Skin epidermis (tissue), 12 donors: ENCODE measurements at regions not wholly inside any gene's neighbourhood (a gene's known extent, or its start where the extent isn't known, plus 50 kb on each side); places are given as distances from the start of the nearest gene placed in this dataset.

Source experiments
- H3K27ac ChIP-seq, 21 experiments: fragments of 200-600 bp; sonication (generic) in 11 of 21; one replicate each; pipeline ENCODE4 v1.5.0; 2020; ENCODE audit warnings: mild to moderate bottlenecking in 3 of 21, inconsistent platforms in 2 of 21, moderate library complexity in 2 of 21
- H3K4me3 ChIP-seq, 7 experiments: fragments of 200-600 bp; sonication (generic) in 2 of 7; one replicate each; pipeline ENCODE4 v1.5.0; 2020; ENCODE audit warnings: inconsistent platforms in 2 of 7, mild to moderate bottlenecking in 2 of 7, moderate library complexity in 1 of 7

DNA sequence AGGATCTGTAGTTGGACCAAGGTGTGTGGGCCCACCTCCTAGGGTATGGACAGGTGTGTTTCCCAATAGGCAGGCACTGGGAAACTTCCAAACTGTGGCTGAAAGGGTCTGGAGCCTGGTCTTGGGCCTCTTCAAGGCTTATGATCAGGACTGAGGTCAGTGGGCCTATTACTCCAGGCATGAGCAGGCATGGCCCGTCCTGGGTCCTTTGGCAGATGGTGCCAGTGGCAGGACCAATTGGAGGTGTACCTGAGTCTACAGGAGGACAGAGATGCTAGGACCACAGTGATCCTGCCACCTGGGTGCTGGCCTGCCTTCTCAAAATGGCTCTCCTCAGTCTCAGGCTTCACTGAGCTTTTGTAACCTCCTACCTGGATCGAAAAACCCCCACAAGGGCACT, 95.4 kb downstream of the RAB18 start:
- Histone ChIP-seq H3K27ac (no peak overlapping the region), H3K4me3 (no peak overlapping the region)

DNA sequence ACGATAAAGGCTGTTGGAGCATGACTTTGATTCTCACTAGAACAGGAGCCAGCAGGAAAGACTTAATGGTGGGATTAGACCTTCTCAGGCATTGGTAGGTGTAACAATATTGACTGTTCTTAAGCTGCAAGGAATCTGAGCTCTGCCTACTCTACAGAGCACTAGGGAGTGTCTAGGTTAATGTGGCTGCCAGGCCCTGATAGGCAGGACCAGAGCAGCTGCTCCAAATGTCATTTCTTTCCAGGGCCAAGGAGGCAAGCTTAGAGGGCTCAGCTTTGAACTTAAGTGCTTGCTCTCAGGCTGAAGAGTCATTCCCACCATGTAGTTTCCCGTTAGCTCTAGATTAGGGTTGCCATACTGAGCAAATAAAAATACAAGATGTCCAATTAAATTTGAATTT, 96.8 kb downstream of the RAB18 start:
- Histone ChIP-seq H3K27ac (no peak overlapping the region), H3K4me3 (no peak overlapping the region)

DNA sequence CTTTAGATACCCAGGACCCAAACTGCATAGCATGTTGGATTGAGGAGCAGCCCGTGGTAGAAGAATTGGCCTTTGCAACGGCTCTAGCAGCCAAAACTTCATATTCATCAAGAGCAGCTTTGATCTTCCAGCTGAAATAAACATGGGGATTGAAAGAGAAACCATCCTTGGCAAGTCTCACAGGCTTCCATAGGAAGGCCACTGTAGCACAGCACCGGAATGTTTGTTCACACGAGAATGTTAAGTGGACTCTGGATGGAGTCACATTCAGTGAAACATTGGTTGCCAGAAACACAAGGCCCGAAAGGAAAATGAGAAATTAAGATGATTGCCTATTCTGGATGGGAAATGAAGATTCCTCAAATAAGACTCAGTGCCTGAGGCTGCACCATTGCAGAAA, 97.4 kb downstream of the RAB18 start:
- Histone ChIP-seq H3K4me3 (no peak overlapping the region), H3K27ac (no peak overlapping the region)

DNA sequence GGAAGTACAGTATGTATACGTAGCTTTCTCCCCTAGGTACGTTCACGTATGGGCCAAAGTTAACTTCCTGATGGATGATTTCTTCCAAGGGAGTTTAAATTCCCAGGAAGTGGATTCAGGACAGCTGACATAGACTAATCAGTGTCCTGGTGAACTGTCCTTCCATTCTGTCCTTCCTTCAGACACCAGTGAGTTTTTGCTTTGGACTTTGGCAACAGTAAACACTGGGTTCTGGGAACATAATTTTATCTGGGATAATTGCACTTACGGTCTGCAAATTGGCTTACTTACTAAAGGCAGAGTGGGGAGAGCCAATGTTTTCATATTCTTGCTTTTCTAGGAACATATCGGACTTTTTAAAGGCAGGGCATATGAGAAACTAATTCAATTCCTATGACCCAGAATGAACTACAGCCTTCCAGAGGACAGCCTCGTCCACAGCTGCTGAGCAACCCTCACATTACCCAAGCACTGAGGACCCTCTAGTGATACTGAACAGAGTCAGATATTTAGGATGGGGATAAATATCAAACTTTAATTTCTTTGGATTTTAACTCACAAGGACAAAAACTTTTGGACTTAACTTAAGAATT, 97.9 kb downstream of the RAB18 start:
- no peak overlapping the region for H3K4me3 ChIP-seq
- H3K27ac ChIP-seq, result no peak overlapping the region

DNA sequence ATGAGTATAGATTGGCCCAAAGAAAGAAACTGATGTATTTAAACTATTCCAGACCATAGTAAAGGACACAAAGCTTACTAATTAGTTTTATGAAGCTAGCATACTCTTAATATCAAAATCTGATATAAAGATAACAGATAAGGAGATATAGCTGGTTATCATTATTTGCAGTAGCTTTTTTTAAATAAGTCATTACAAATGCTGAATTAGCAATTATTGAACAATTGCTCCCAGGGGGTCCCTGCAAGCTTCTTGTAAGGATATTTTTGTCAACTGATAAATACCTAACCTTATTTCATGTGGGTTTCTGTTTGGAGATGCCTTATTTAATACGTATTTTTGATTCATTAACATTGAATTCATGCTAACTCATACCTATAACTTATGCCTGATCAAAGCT, 99.0 kb downstream of the RAB18 start:
- Histone ChIP-seq H3K4me3 (no peak overlapping the region), H3K27ac (no peak overlapping the region)

DNA sequence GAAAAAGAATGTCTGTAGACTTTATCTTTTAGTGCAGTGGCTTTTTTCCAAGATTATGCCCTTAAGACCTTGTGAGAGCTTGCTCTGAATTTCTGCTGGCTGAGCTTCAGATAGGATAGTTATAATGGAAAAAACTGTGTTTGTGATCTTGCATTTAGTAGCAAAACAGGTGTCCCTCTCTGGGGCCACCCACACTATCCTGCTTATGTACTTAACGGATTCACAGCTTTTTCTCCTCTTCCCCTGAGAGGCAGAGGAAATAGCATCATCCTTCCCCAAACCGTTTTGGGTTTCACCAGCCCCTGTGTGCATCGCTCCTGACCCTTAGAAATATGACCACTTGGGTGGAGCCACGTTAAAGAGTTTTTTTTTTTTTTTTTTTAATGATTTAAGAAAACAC, 101.2 kb downstream of the RAB18 start:
- H3K27ac ChIP-seq, result no peak overlapping the region
- H3K4me3 ChIP-seq, result no peak overlapping the region

DNA sequence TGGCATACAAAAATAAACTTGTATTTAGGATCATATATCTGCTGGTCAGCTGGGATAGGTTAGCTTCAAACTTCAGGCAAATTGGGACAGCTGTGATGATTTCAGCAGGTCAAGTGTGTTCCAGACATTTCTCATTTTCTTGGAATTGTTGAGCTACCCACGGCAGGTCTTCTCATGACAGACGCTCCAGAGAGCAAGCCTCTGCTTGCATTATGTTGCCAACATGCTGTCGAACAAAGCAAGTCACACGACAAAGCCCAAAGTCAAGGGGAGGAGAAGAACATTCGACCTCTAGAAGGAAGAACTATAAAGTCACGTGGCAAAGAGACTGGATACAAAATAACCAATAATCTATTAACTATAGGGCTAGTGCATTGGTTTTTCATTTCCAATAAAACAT, 103.5 kb downstream of the RAB18 start:
- Histone ChIP-seq H3K4me3 (no peak overlapping the region), H3K27ac (no peak overlapping the region)

DNA sequence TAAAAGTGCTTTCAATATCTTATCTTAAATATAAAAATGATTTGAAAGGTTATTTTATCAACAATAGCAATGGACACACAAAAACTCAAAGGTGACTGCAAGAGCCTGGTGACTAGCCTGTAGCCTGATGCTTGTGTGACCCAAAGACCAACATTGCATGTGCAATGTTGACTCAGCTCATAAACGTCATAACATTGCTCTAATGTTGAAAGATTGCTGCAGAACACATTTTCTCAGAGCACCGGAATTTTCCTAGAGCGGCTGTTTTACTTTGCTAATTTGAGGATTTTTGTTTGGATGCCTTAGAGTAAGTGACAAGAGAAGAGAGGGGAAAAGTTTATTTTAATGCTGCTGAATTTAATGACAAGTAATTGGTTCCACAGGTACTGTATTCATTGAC, 107.1 kb downstream of the RAB18 start:
- Histone ChIP-seq H3K27ac (no peak overlapping the region), H3K4me3 (no peak overlapping the region)

DNA sequence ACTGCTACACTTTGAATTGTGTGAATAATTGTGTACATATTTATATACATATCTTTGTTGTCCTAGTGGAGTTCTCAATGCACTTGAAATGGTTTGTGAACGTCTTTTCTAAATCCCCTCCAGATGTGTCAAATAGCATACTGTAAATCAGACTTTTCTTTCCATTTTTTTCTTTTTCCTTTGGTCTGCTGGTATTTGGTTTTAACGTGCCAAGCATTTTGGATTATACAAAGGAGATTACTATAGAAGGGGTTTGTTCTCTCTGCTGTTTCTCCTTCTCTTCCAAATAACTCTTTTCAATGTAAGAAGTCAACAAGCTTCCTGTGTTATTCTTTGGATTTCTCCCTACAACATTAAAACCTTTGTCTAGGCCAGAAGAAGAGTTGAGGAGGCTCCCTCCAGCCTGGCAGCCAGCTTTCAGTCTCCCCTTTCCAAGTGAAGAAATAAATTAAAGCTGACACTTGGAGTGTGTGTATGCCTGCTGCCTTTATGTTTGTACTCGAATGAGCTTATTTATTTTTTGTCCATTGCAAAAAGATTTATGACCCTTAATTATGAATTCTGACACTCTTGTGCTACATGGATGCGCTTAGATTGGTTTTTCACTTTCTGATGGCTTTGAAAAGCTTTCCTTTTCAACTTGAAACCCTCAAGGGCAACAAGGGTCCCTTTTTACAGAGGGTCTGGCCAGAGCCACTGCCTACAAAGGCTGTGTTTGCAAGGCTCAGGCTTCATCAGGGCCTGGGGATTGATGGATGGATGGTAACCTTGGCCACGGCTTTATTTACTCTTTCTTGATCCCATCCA, 107.8 kb downstream of the RAB18 start:
- H3K4me3 ChIP-seq, result no peak overlapping the region
- H3K27ac ChIP-seq, result peak overlapping the region in 1 of 21 experiments; percentile 65

DNA sequence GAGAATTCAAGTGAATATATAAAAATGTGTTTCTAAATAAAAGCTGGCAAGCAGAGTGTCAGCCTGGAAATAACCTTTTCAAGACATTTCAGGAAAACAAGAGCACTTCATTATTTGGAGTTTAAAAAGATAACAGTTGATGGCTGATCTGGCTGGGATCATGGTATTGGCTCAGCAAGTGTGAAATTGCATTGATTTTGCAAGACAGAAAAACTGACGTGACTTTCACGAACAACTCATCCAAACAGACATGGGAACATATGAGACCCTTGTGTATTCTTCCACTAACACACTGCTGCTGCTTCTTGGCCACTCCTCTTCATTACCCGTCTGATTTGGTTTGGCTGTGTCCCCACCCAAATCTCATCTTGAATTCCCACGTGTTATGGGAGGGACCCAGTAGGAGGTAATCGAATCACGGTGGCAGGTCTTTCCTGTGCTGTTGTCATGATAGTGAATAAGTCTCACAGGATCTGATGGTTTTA, 108.5 kb downstream of the RAB18 start:
- H3K4me3 ChIP-seq, result no peak overlapping the region
- peak overlapping the region in 1 of 21 experiments; percentile 65 for H3K27ac ChIP-seq

DNA sequence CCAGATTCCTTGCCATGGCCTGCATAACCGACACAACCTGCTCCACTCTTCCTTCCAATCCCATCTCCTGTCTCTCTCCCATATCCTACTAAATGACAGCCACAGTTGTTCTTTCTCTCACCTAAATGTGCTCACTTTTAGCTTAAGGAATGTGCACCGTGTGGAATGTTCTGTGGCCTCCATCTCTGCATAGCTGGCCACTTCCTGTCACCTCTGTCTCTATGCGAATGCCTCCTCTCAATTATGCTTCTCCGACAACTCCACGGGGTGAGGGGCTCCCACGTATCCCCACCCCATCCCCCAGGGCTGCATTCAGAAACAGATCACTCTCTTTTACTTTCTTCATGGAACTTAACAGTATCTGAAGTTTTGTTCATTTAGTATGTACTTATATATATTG, 110.7 kb downstream of the RAB18 start:
- no peak overlapping the region for H3K4me3 ChIP-seq
- H3K27ac ChIP-seq, result no peak overlapping the region

DNA sequence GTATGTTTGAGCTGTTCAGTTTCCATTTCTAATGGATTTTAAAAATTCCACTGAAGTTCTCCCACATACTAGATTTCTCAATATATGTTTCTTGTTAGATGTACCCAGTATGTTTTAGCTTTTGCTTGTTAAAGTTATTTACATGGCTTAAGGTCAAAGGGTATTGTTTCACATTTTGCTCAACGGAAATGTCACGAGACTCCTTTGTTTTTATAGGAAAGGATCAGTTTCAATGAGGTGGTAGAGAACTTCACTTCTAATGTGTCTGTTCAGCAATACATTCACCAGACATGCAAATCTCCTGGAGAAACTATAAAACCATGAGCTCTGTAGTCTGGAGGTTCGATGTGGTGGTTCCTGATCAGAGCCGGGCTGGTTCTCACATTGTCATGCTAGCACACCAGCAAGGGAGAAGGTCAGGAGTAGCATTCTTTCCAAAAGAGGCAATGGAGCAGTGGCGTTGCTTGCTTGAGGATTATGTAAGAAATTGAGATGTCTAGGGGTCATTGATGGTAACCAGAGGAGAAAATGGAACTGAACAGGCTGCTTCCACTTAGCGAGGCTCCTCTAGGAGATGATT, 114.0 kb downstream of the RAB18 start:
- Histone ChIP-seq H3K4me3 (no peak overlapping the region), H3K27ac (peak overlapping the region in 6 of 21 experiments; percentile 22 to 60 (median 44))

DNA sequence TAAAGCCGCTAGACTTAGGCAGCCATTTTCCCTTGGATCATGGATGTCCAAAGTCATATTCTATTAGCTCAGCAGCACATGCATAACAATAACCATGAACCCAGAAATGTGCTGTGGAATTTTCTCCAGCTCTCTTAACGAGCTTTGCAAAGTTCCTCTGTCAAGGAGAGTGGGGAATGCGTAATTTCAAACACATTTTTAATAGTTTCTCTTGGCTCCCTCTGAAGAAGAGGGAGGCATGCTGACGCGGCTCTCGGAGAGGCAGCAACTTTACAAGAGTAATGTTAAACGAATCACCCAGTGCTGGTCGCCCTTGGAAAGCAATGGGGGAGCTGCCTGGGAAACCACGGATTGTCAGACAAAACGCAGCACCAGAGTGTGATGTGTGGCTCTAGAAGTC, 114.8 kb downstream of the RAB18 start:
- peak overlapping the region in 7 of 21 experiments; percentile 3 to 60 (median 43) for H3K27ac ChIP-seq
- no peak overlapping the region for H3K4me3 ChIP-seq

DNA sequence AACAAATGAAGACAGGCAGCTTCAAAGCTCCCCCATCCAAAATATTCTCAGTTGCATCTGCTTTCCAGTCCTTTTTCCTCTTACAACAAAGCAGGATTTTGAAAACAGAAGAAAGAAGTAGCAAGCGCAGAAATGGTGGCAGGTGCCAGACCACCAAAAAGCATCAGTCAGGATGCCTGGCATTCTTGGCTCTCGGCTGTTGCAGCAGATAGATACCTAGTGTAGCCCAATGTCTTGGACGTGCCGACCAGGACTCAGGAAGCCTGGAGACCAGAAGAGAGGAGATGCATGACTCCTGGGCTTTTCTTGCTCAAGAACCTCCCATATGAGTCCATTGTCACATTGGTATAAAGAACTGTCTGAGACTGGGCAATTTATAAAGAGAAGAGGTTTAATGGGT, 115.2 kb downstream of the RAB18 start:
- peak overlapping the region in 7 of 21 experiments; percentile 3 to 60 (median 41) for H3K27ac ChIP-seq

DNA sequence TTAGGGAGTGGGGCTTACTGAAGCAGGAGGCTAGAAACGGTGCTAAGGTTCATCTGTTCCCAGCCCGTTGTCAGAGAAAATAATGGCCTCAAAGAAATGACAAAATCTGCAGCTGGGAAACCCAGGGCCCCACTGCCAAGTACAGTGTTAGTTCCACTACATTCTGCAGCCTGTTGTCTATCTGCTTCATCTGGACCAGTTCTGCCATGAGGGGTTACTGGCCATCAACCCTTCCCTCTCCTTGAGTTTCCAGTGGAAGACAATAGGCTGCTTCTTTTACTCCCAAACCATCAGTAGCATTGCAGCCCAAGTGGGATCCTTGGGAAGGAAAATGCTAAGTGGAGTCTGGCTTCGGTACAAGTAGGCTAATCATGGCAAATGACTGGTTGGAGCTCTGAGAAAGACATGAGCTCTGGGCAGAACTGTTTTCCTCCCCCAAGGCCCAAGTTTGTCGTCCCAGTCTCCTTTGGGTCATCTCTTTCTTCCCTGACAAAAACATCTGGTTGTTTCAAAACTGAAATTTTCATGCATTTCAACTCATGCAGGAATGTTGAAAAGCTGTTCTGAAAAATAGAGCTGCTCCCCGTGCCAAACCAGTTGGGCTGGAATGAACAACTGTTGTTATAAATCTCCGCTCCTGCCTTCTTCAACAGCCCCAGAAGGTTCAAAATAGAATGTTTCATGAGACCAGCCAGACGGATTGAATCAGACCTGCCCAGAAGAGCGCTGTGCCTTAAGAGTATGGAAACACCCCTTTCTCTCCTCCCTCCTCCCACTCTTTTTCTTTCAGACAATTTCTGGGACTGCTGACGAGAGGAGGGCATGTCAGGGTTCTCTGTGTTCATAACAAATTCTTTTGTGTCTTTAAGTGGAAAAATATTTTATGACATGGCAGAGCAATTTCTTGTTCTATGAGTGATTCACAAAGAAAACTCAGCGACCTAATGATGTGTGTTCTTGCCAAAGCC, 116.6 kb downstream of the RAB18 start:
- H3K4me3 ChIP-seq, result no peak overlapping the region
- peak overlapping the region in 12 of 21 experiments; percentile 8 to 60 (median 43) for H3K27ac ChIP-seq

More for the DNA sequence above, 115.2 kb downstream of the RAB18 start:
- H3K4me3 ChIP-seq, result no peak overlapping the region

DNA sequence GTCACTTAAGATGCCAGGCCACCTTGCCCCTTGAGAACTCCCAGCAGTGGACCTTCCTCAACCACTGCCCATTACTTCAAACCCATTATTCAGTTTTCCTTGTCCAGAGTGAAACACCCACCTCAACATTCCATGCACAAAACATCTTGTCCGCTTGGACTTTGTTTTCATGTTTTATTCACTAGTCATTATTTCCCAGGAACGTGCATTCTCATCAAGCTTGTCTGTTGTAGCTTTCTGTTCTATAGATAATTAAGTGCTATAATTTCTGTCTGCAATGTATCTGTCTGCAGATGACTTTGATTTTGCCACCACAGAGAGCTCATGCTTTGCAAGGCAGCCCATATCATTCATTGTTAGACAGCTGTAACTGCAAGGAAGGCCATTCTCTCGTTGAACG, 117.4 kb downstream of the RAB18 start:
- H3K27ac ChIP-seq, result peak overlapping the region in 8 of 21 experiments; percentile 6 to 60 (median 43)
- H3K4me3 ChIP-seq, result no peak overlapping the region

DNA sequence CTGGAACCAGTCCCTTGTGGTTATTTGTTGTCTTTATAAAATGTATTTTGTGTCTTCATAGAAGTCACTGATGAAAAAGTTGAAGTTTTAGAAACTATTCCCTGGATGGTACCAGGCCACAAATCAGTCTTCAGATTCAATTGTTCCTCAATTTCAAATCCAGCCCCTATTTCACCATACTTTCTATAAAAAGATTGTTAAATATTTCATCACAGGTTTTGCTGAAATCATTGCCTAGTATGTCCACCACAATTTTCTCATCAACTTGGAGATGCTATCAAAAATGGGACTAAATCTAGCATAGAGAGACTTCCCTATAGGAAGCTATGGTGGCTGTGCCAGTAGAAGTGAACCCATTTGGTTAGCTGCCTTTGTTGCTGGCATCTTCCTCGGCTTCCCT, 118.5 kb downstream of the RAB18 start:
- Histone ChIP-seq H3K27ac (no peak overlapping the region), H3K4me3 (no peak overlapping the region)
